Putamen (tissue), 1 donor: ENCODE measurements at regions not wholly inside any gene's neighbourhood (a gene's known extent, or its start where the extent isn't known, plus 50 kb on each side); places are given as distances from the start of the nearest gene placed in this dataset.

Experiments
- DNase-seq: peaks from one replicate; pipeline ENCODE4 v3.0.0-alpha.2; 2016; ENCODE audit warnings: low spot score

- no peak for DNase-seq
Measured at GRCh38 chr14:61107869-61108493, 126.9 kb downstream of the SLC38A6 start.

- no peak for DNase-seq
Measured at GRCh38 chr14:61106959-61107641, 126.1 kb downstream of the SLC38A6 start.

- no peak for DNase-seq
Measured at GRCh38 chr14:61106271-61106958, 125.4 kb downstream of the SLC38A6 start.

- no peak for DNase-seq
Measured at GRCh38 chr14:61104358-61104757, 123.3 kb downstream of the SLC38A6 start.

- DNase-seq: no peak
Measured at GRCh38 chr14:61103541-61104339, 122.7 kb downstream of the SLC38A6 start.

- no peak for DNase-seq
Measured at GRCh38 chr14:61102549-61103466, 121.8 kb downstream of the SLC38A6 start.
